IMR-90 (cell line): ENCODE measurements at regions not wholly inside any gene's neighbourhood (a gene's known extent, or its start where the extent isn't known, plus 50 kb on each side); places are given as distances from the start of the nearest gene placed in this dataset.

ENCODE experiments used
- ATAC-seq: fragments of 200-7000 bp; cut with Tn5 transposase; 2 replicates; pipeline ENCODE4 v1.9.1; 2020; ENCODE audit warnings: low read depth, mild to moderate bottlenecking, moderate library complexity
- BruUV-seq: library from RNA; stranded (reverse); fragments of 400-500 nt; replicated peaks from 2 replicates; lab custom pipeline; 2021; lab: Mats Ljungman, UMichigan
- CTCF ChIA-PET: fragments of 300-600 bp; formaldehyde crosslinking; extraction: SDS; loops from one replicate; lab custom pipeline; 2021; ENCODE audit warnings: antibody characterized with exemption; lab: Yijun Ruan, JAX
- POLR2A ChIA-PET: fragments of 300-600 bp; sonication (Branson Sonifier 250); formaldehyde crosslinking; loops from one replicate; lab custom pipeline; 2022; ENCODE audit warnings: antibody characterized with exemption; ENCODE audit not compliant: unreplicated experiment; lab: Charles Lee
- DNase-seq: peaks from one replicate; pipeline ENCODE4 v3.0.0; 2013
- H2AFZ ChIP-seq: replicated peaks from 2 replicates; pipeline ENCODE3; 2013; ENCODE audit warnings: low read length, mild to moderate bottlenecking; ENCODE audit not compliant: poor library complexity
- H2AK5ac ChIP-seq: 2 replicates; pipeline ENCODE4 v1.6.1; 2013; ENCODE audit warnings: low read depth, low read length, inconsistent platforms
- H2AK9ac ChIP-seq: replicated peaks from 2 replicates; pipeline ENCODE3; 2013; ENCODE audit warnings: mild to moderate bottlenecking, low read depth, low read length, moderate library complexity; ENCODE audit not compliant: poor library complexity
- H2BK120ac ChIP-seq: 2 replicates; pipeline ENCODE4 v1.6.1; 2013; ENCODE audit warnings: low read depth, low read length, inconsistent platforms
- H2BK15ac ChIP-seq: 3 replicates; pipeline ENCODE4 v1.6.1; 2013; ENCODE audit warnings: low read depth, low read length, inconsistent platforms
- H2BK20ac ChIP-seq: 2 replicates; pipeline ENCODE4 v1.6.1; 2013; ENCODE audit warnings: low read depth, mild to moderate bottlenecking, inconsistent platforms, low read length, moderate library complexity
- H2BK5ac ChIP-seq: 2 replicates; pipeline ENCODE4 v1.6.1; 2013; ENCODE audit warnings: mild to moderate bottlenecking, low read depth, low read length, inconsistent platforms; ENCODE audit not compliant: poor library complexity, severe bottlenecking
- H3K14ac ChIP-seq: replicated peaks from 2 replicates; pipeline ENCODE4 v1.6.1; 2013; ENCODE audit warnings: low read depth, low read length, inconsistent platforms
- H3K18ac ChIP-seq: 2 replicates; pipeline ENCODE4 v1.6.1; 2013; ENCODE audit warnings: low read depth, low read length, control low read depth
- H3K23ac ChIP-seq: 2 replicates; pipeline ENCODE4 v1.6.1; 2013; ENCODE audit warnings: low read depth, low read length, inconsistent platforms
- H3K27ac ChIP-seq: 2 replicates; pipeline ENCODE4 v1.5.1; 2013; ENCODE audit warnings: mild to moderate bottlenecking, control low read depth, low read length; ENCODE audit not compliant: insufficient read depth
- H3K27me3 ChIP-seq: 2 replicates; pipeline ENCODE4 v1.6.1; 2013; ENCODE audit warnings: low read length; ENCODE audit not compliant: control insufficient read depth, insufficient read depth
- H3K36me3 ChIP-seq: 2 replicates; pipeline ENCODE4 v1.6.1; 2013; ENCODE audit warnings: low read length, mixed read lengths; ENCODE audit not compliant: control insufficient read depth, insufficient read depth
- H3K4ac ChIP-seq: 2 replicates; pipeline ENCODE4 v1.6.1; 2013; ENCODE audit warnings: low read depth, low read length, inconsistent platforms
- H3K4me1 ChIP-seq: 2 replicates; pipeline ENCODE4 v1.6.1; 2013; ENCODE audit warnings: low read length, mixed read lengths; ENCODE audit not compliant: control insufficient read depth, insufficient read depth
- H3K4me2 ChIP-seq: 2 replicates; pipeline ENCODE4 v1.6.1; 2013; ENCODE audit warnings: low read depth, mild to moderate bottlenecking, control low read depth, low read length, moderate library complexity
- H3K4me3 ChIP-seq: 2 replicates; pipeline ENCODE4 v1.5.1; 2013; ENCODE audit warnings: low read depth, mild to moderate bottlenecking, control low read depth, low read length, moderate library complexity; ENCODE audit not compliant: insufficient read depth
- H3K56ac ChIP-seq: 2 replicates; pipeline ENCODE4 v1.6.1; 2013; ENCODE audit warnings: low read length, inconsistent platforms; ENCODE audit not compliant: insufficient read depth; ENCODE audit errors: extremely low read depth
- H3K79me1 ChIP-seq, 2 experiments: 2 replicates each; pipeline ENCODE4 v1.6.1; 2013; ENCODE audit warnings: low read length in 2 of 2, inconsistent platforms in 1 of 2, low read depth in 1 of 2
- H3K9ac ChIP-seq: 2 replicates; pipeline ENCODE4 v1.6.1; 2013; ENCODE audit warnings: low read depth, low read length, control low read depth
- H3K9me1 ChIP-seq: 2 replicates; pipeline ENCODE4 v1.6.1; 2013; ENCODE audit warnings: low read length, inconsistent platforms; ENCODE audit not compliant: insufficient read depth
- H3K9me3 ChIP-seq: 2 replicates; pipeline ENCODE4 v1.6.1; 2013; ENCODE audit warnings: low read length; ENCODE audit not compliant: control insufficient read depth, insufficient read depth
- H4K20me1 ChIP-seq: 2 replicates; pipeline ENCODE4 v1.6.1; 2013; ENCODE audit warnings: low read length, inconsistent platforms; ENCODE audit not compliant: insufficient read depth
- H4K5ac ChIP-seq: 2 replicates; pipeline ENCODE4 v1.6.1; 2013; ENCODE audit warnings: mild to moderate bottlenecking, low read depth, low read length, control low read depth
- H4K8ac ChIP-seq, 2 experiments: 2 replicates each; pipeline ENCODE4 v1.6.1; 2013; ENCODE audit warnings: low read depth in 2 of 2, low read length in 2 of 2, control low read depth in 1 of 2, inconsistent platforms in 1 of 2
- H4K91ac ChIP-seq: 2 replicates; pipeline ENCODE4 v1.6.1; 2013; ENCODE audit warnings: low read depth, low read length, inconsistent platforms; ENCODE audit not compliant: insufficient read depth
- MXI1 ChIP-seq: IDR thresholded peaks from 2 replicates; pipeline ENCODE4 v1.6.1; 2012; ENCODE audit warnings: low read depth, mild to moderate bottlenecking, low read length, moderate library complexity, borderline replicate concordance
- WGBS, 2 experiments: methylation state at CpG; one replicate each; pipeline versions ENCODE4 v1.1.5 to v1.1.7; 2013; ENCODE audit warnings: missing lambda C conversion rate in 2 of 2; ENCODE audit not compliant: insufficient read length in 1 of 2; ENCODE audit errors: extremely low coverage in 2 of 2; 5-methylcytosine and 5-hydroxymethylcytosine counted together
- dilution Hi-C: fragments of 300-500 bp; cut with HindIII; formaldehyde crosslinking; loops from one replicate; pipeline ENCODE4 v1.14.3; 2018; ENCODE audit warnings: low sequenced_read_pairs; ENCODE audit not compliant: unreplicated experiment
- in situ Hi-C: fragments of 300-500 bp; cut with MboI; formaldehyde crosslinking; loops from 3 replicates; pipeline ENCODE4 v1.14.3; 2019; ENCODE audit warnings: low sequenced_read_pairs, inconsistent platforms, mixed read lengths
- intact Hi-C: fragments of 100-400 bp; cut with micrococcal nuclease; formaldehyde crosslinking; loops from 2 replicates; pipeline ENCODE4 v1.10.0; 2022

- Histone ChIP-seq H3K79me1 (no peaks in the 10 kb centered on the region), H3K18ac (no peak overlapping the region), H3K9me3 (no peaks in the 10 kb centered on the region), H4K8ac (no peak overlapping the region), H3K56ac (no peak overlapping the region), H2BK20ac (no peak overlapping the region), H4K5ac (no peak overlapping the region), H4K20me1 (no peaks in the 10 kb centered on the region), H3K23ac (no peak overlapping the region), H3K4me1 (no peaks in the 10 kb centered on the region), H2BK120ac (no peak overlapping the region), H2AK9ac (no peak overlapping the region), H2BK15ac (no peak overlapping the region), H2BK5ac (no peak overlapping the region), H3K4me2 (no peak overlapping the region), H3K36me3 (no peaks in the 10 kb centered on the region), H3K27ac (no peak overlapping the region), H3K9ac (no peak overlapping the region), H3K27me3 (peaks cover 6% of the 10 kb centered on the region; the same call in 1 of the 2 replicates), H2AFZ (no peak overlapping the region), H3K4me3 (no peak overlapping the region), H2AK5ac (no peak overlapping the region), H4K91ac (no peak overlapping the region), H3K4ac (no peak overlapping the region), H3K9me1 (0 out of 2 replicates have a peak, but pooled peaks cover 4% of the 10 kb centered on the region), H3K14ac (no peak overlapping the region)
- TF ChIP-seq MXI1, result no peak
- no peak for DNase-seq
- dilution Hi-C loops (no loop called here), intact Hi-C loops (no loop called here), in situ Hi-C loops (no loop called here)
- no peak for ATAC-seq
- POLR2A ChIA-PET, result no interaction called here
- CTCF ChIA-PET, result no interaction called here
- 86% methylated on average over 1 of the region's 4 CpGs; no CpG with 5 or more reads in 1 of the 2 experiments for WGBS, 2 experiments
- no TSS peak for BruUV-seq
These were observed 85.0 kb upstream of the CEP85L start for GRCh38 chr6:118736440-118736839.
